ENCODE measurements at regions not wholly inside any gene's neighbourhood (a gene's known extent, or its start where the extent isn't known, plus 50 kb on each side); places are given as distances from the start of the nearest gene placed in this dataset.

- Mint-ChIP-seq H3K27ac (no peak overlapping the region), H3K36me3 (no peaks in the 10 kb centered on the region), H3K9me3 (peaks cover 0 to 27% (median 25%) of the 10 kb centered on the region in 5 donors), H3K4me1 (no peaks in the 10 kb centered on the region), H3K27me3 (no peaks in the 10 kb centered on the region), H3K4me3 (no peak overlapping the region)
- ChIA-PET POLR2A (no interaction called here), CTCF (no interaction called here)
- no peaks in the 10 kb centered on the region for H3K27me3 ChIP-seq (ENCODE audit: insufficient read depth, low read length, poor library complexity, severe bottlenecking)
- H3K36me3 ChIP-seq (ENCODE audit: insufficient read depth, low read length), result no peaks in the 10 kb centered on the region
- H3K4me3 ChIP-seq (ENCODE audit: low read length), result no peak overlapping the region
- DNase-seq, result no peak
- H3K27ac ChIP-seq (ENCODE audit: low read depth, low read length), result no peak overlapping the region
- H3K4me1 ChIP-seq (ENCODE audit: insufficient read depth, low read length), result no peaks in the 10 kb centered on the region
- H3K9me3 ChIP-seq (ENCODE audit: low read length), result no peaks in the 10 kb centered on the region
Measured at GRCh38 chr7:94323844-94324243, 70.9 kb upstream of the COL1A2 start.

DNA sequence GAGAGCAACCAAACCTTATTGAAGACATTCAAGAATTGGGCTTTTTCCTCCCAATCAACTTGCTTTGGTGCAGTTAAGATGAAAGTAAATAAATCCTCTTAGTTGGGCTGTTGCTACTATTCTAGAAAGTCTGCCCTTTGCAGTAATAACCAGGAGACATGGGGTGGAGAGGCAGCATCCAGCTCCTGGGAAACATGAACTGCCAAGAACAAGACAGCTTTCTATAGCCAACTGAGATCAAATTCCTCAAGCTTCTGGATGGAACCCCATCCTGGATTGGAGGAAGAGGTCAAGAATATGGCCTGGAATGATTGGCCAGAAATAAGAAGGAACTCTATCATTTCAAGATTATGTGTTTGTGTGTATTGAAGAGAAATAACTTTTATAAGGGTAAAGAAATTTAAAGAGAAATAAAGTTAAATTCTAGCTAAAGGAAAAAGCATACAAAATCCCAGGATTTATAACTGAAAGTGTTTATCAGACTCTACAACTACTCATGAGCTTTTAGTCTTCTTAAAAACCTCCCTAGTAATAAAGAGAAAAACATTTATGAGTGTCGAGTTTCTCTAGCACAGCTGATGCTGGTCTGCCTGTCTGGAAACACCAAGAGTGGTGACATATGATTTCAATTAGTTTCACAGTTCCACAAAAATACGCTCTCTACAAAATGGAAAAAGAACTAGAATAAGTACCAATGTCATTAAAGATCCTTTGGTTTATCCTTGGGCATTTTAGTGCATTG lies 70.1 kb upstream of the COL1A2 start:
- Mint-ChIP-seq H3K4me3 (no peak overlapping the region), H3K36me3 (no peaks in the 10 kb centered on the region)

DNA sequence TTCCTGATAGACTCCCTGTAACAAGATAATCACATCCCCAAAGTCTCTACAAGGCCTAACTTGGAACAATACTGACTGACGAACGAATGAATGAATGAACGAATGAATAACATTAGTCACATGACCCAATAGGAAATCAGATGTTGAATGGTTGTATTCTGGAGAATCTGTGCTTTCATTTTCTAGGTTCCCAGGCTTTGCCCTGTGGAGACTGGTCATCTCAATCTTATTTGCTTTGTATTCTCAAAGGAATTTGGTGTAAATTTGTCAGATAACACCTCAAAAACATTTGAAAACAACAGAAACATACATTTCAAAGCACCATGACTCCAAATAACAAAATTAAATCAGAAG lies 69.6 kb upstream of the COL1A2 start:
- Histone ChIP-seq H3K27me3 (ENCODE audit: insufficient read depth, low read length, poor library complexity, severe bottlenecking) (no peaks in the 10 kb centered on the region), H3K4me3 (ENCODE audit: low read length) (no peak overlapping the region), H3K36me3 (ENCODE audit: insufficient read depth, low read length) (no peaks in the 10 kb centered on the region), H3K27ac (ENCODE audit: low read depth, low read length) (no peak overlapping the region), H3K9me3 (ENCODE audit: low read length) (no peaks in the 10 kb centered on the region), H3K4me1 (ENCODE audit: insufficient read depth, low read length) (no peaks in the 10 kb centered on the region)
- H3K36me3 Mint-ChIP-seq, result no peaks in the 10 kb centered on the region
- no peak overlapping the region for H3K27ac Mint-ChIP-seq
- ChIA-PET POLR2A (no interaction called here), CTCF (no interaction called here)
- H3K27me3 Mint-ChIP-seq, result no peaks in the 10 kb centered on the region
- H3K4me3 Mint-ChIP-seq, result no peak overlapping the region
- no peaks in the 10 kb centered on the region for H3K4me1 Mint-ChIP-seq
- no peak for DNase-seq
- peaks cover 0 to 25% (median 20%) of the 10 kb centered on the region in 5 donors for H3K9me3 Mint-ChIP-seq

More for the DNA sequence above, 70.1 kb upstream of the COL1A2 start:
- DNase-seq, result no peak
- H3K4me3 ChIP-seq (ENCODE audit: low read length), result no peak overlapping the region
- peaks cover 0 to 26% (median 21%) of the 10 kb centered on the region in 5 donors for H3K9me3 Mint-ChIP-seq
- H3K4me1 ChIP-seq (ENCODE audit: insufficient read depth, low read length), result no peaks in the 10 kb centered on the region
- H3K27me3 ChIP-seq (ENCODE audit: insufficient read depth, low read length, poor library complexity, severe bottlenecking), result no peaks in the 10 kb centered on the region
- H3K9me3 ChIP-seq (ENCODE audit: low read length), result no peaks in the 10 kb centered on the region
- ChIA-PET CTCF (no interaction called here), POLR2A (no interaction called here)
- no peaks in the 10 kb centered on the region for H3K36me3 ChIP-seq (ENCODE audit: insufficient read depth, low read length)
- H3K27ac ChIP-seq (ENCODE audit: low read depth, low read length), result no peak overlapping the region
- no peaks in the 10 kb centered on the region for H3K4me1 Mint-ChIP-seq
- no peaks in the 10 kb centered on the region for H3K27me3 Mint-ChIP-seq
- no peak overlapping the region for H3K27ac Mint-ChIP-seq

DNA sequence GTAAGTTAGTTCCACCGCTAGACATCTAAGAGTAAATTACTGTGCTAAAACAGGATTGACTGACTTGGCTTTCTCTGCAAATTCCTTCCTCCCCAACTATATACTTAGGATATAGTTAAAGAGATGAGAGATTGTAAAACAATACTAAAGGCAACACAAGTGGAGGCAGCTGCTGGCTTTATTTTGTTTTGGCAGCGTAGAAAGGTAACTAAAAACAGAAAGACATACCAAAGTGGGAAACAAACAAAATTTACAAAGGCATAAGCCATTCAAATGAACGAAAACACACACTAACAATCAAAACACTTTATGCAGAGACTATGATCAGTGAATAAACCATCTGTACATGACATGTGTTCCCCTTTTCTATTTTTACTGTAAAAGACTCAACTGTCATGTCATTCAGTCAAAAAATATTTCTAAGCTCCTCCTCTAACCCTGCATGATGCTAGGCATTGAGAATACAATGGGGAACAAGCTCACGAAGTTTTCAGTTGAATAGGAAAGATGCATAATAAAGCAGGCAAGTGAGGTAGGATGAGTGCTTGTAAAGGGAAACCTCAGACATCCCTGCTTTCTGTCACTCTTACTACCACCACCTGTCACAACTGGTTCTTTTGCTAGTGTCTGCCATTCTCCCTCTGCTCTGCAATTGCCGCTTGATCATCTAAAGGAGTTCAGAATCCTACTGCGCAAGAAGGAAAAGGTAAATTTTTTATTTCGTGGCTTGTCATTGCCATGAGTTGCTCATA lies 64.2 kb upstream of the COL1A2 start:
- Mint-ChIP-seq H3K4me1 (no peaks in the 10 kb centered on the region), H3K4me3 (no peak overlapping the region), H3K27ac (no peak overlapping the region), H3K9me3 (peaks cover 0 to 5% (median 3%) of the 10 kb centered on the region in 5 donors), H3K36me3 (no peaks in the 10 kb centered on the region), H3K27me3 (no peaks in the 10 kb centered on the region)
- POLR2A ChIA-PET, result no interaction called here
- no peak overlapping the region for H3K27ac ChIP-seq (ENCODE audit: low read depth, low read length)
- CTCF ChIA-PET, result no interaction called here
- H3K27me3 ChIP-seq (ENCODE audit: insufficient read depth, low read length, poor library complexity, severe bottlenecking), result no peaks in the 10 kb centered on the region
- H3K36me3 ChIP-seq (ENCODE audit: insufficient read depth, low read length), result no peaks in the 10 kb centered on the region
- no peaks in the 10 kb centered on the region for H3K9me3 ChIP-seq (ENCODE audit: low read length)
- no peak overlapping the region for H3K4me3 ChIP-seq (ENCODE audit: low read length)
- H3K4me1 ChIP-seq (ENCODE audit: insufficient read depth, low read length), result no peaks in the 10 kb centered on the region
- no peak for DNase-seq

GRCh38 chr7:94332571-94332970 lies 62.1 kb upstream of the COL1A2 start:
- Mint-ChIP-seq H3K4me3 (no peak overlapping the region), H3K9me3 (no peaks in the 10 kb centered on the region), H3K4me1 (no peaks in the 10 kb centered on the region), H3K27me3 (no peaks in the 10 kb centered on the region), H3K27ac (peak overlapping the region in 1 of 8 donors; percentile 43), H3K36me3 (no peaks in the 10 kb centered on the region)
- H3K27ac ChIP-seq (ENCODE audit: low read depth, low read length), result no peak overlapping the region
- H3K36me3 ChIP-seq (ENCODE audit: insufficient read depth, low read length), result no peaks in the 10 kb centered on the region
- POLR2A ChIA-PET, result no interaction called here
- CTCF ChIA-PET, result no interaction called here
- H3K27me3 ChIP-seq (ENCODE audit: insufficient read depth, low read length, poor library complexity, severe bottlenecking), result no peaks in the 10 kb centered on the region
- no peaks in the 10 kb centered on the region for H3K4me1 ChIP-seq (ENCODE audit: insufficient read depth, low read length)
- DNase-seq, result no peak
- H3K4me3 ChIP-seq (ENCODE audit: low read length), result no peak overlapping the region
- H3K9me3 ChIP-seq (ENCODE audit: low read length), result no peaks in the 10 kb centered on the region

DNA sequence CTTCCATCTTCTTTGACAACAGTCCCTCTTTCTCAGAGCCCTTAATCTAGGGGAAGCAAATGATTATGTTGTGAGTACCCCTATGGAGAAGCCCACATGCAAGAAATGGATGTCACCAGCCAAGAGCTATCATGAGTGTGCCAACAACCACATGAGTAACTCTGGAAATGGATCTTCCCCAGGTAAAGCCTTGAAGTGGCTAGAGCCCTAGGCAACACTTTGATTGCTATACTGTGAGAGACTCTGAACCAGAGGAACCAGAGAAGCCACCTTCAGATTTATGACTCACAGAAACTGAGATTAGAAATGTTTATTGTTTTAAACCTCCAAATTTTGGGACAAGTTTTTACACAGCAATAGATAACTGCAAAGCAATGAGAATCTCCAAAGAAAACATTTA lies 60.9 kb upstream of the COL1A2 start:
- Mint-ChIP-seq H3K9me3 (no peaks in the 10 kb centered on the region), H3K27ac (no peak overlapping the region), H3K36me3 (no peaks in the 10 kb centered on the region), H3K4me3 (no peak overlapping the region), H3K27me3 (no peaks in the 10 kb centered on the region), H3K4me1 (no peaks in the 10 kb centered on the region)
- Histone ChIP-seq H3K4me1 (ENCODE audit: insufficient read depth, low read length) (no peaks in the 10 kb centered on the region), H3K36me3 (ENCODE audit: insufficient read depth, low read length) (no peaks in the 10 kb centered on the region), H3K27me3 (ENCODE audit: insufficient read depth, low read length, poor library complexity, severe bottlenecking) (no peaks in the 10 kb centered on the region), H3K4me3 (ENCODE audit: low read length) (no peak overlapping the region), H3K27ac (ENCODE audit: low read depth, low read length) (no peak overlapping the region), H3K9me3 (ENCODE audit: low read length) (no peaks in the 10 kb centered on the region)
- CTCF ChIA-PET, result no interaction called here
- POLR2A ChIA-PET, result no interaction called here
- DNase-seq, result no peak

- Mint-ChIP-seq H3K4me3 (no peak overlapping the region), H3K27ac (no peak overlapping the region), H3K9me3 (no peaks in the 10 kb centered on the region), H3K27me3 (no peaks in the 10 kb centered on the region), H3K4me1 (no peaks in the 10 kb centered on the region), H3K36me3 (no peaks in the 10 kb centered on the region)
- CTCF ChIA-PET, result no interaction called here
- Histone ChIP-seq H3K4me1 (ENCODE audit: insufficient read depth, low read length) (no peaks in the 10 kb centered on the region), H3K27ac (ENCODE audit: low read depth, low read length) (no peak overlapping the region), H3K9me3 (ENCODE audit: low read length) (no peaks in the 10 kb centered on the region), H3K36me3 (ENCODE audit: insufficient read depth, low read length) (no peaks in the 10 kb centered on the region), H3K27me3 (ENCODE audit: insufficient read depth, low read length, poor library complexity, severe bottlenecking) (no peaks in the 10 kb centered on the region), H3K4me3 (ENCODE audit: low read length) (no peak overlapping the region)
- no peak for DNase-seq
- POLR2A ChIA-PET, result no interaction called here
Measured at GRCh38 chr7:94335586-94335985, 59.1 kb upstream of the COL1A2 start.

- H3K36me3 ChIP-seq (ENCODE audit: insufficient read depth, low read length), result no peaks in the 10 kb centered on the region
- Mint-ChIP-seq H3K9me3 (no peaks in the 10 kb centered on the region), H3K4me3 (no peak overlapping the region), H3K27ac (no peak overlapping the region), H3K36me3 (no peaks in the 10 kb centered on the region), H3K4me1 (no peaks in the 10 kb centered on the region), H3K27me3 (no peaks in the 10 kb centered on the region)
- H3K4me3 ChIP-seq (ENCODE audit: low read length), result no peak overlapping the region
- H3K27me3 ChIP-seq (ENCODE audit: insufficient read depth, low read length, poor library complexity, severe bottlenecking), result no peaks in the 10 kb centered on the region
- no peak for DNase-seq
- ChIA-PET CTCF (no interaction called here), POLR2A (no interaction called here)
- H3K9me3 ChIP-seq (ENCODE audit: low read length), result no peaks in the 10 kb centered on the region
- no peak overlapping the region for H3K27ac ChIP-seq (ENCODE audit: low read depth, low read length)
- no peaks in the 10 kb centered on the region for H3K4me1 ChIP-seq (ENCODE audit: insufficient read depth, low read length)
Measured at GRCh38 chr7:94336009-94336408, 58.7 kb upstream of the COL1A2 start.
